Hippocampal formation (tissue), 2 donors: ENCODE measurements at regions not wholly inside any gene's neighbourhood (a gene's known extent, or its start where the extent isn't known, plus 50 kb on each side); places are given as distances from the start of the nearest gene placed in this dataset.

Experiments used
- DNase-seq, 2 donors: peaks; one replicate each; lab custom pipeline; 2025; lab: John Stamatoyannopoulos, UW

DNA sequence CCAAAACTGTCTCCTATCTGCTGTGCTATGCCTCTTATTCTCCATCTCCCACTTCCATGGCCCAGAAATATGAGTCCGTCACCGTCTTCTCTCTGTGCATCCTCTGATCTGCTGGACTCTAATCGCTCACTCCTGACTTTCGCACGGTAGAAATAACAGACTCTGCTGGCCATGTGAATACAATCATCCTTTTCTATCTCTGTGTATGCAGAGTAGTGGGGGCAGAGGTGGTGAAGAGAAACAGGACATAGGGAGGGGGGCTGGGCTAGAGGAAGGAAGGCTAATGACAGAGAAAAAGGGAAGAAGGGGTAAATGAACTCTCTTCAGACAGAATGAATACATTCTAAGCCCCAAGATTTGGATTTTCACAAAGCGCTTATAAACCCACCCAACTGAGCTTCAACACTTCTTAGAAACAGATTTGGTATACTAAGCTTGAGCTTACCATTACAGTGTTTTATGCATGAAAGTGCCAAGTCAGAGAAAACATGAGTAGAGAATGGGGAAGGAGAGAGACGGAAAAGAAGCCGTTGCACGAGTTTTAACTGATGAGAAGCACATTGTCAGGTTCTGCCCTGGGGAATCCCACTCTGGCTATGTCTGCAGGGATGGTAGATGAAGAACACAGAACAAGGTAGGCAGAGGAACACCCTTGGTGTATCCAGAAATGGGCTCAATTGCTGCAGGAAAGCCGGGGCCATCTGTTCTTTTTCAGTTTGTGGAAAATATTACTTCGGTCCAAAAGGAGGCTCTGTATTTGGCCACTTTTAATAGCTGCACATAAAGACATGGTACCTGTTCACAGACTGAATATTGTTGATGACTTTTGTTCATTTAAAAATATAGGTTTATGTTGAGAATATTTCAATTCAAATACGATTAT lies 324.7 kb downstream of the ETS1 start:
- DNase-seq: no peak

GRCh38 chr11:128261011-128261421 lies 326.3 kb downstream of the ETS1 start:
- DNase-seq: no peak

- no peak for DNase-seq
Observed at GRCh38 chr11:128260398-128260797, 327.0 kb downstream of the ETS1 start.

DNA sequence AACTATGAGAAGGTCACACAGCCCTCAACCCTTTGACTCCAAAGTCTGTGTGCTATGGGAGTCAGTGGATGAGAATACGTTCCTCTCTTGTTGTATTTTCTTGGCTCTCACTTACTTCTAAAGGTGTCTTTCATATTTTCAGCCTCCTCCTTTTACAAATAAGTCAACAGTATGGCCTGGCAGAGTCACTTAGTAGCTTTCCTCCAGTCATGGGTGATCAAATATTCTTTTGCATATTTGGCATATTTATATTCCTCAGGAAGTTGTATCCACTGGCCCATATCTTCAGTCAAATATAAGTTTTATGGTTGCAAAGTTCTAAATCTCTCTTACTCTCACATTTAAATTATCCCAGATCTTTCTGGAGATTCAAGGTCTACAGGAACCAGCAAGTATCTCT lies 327.5 kb downstream of the ETS1 start:
- DNase-seq: no peak

GRCh38 chr11:128254941-128255340 lies 332.4 kb downstream of the ETS1 start:
- DNase-seq: no peak

- DNase-seq: no peak
Observed at GRCh38 chr11:128251140-128251539, 336.2 kb downstream of the ETS1 start.

DNA sequence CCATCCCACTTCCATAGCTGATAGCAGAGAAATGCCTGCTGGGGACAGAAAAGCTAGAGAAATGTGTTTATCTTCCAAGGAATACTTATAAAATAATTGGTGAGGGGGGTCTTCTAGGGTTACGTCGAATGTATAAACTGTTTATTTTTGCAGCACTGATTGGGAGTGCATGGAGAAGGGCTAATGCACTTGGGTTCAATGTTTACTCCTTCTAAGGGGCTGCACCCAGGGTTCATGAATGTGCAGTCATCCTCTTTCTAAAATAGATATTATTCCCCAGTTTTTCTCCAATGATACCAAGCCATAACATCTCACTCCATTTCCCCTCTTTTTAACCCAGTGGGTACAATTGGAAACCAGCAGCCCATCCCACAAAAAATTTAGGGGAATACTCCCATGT lies 336.9 kb downstream of the ETS1 start:
- no peak for DNase-seq

GRCh38 chr11:128246810-128247594 lies 340.4 kb downstream of the ETS1 start:
- DNase-seq: no peak

DNA sequence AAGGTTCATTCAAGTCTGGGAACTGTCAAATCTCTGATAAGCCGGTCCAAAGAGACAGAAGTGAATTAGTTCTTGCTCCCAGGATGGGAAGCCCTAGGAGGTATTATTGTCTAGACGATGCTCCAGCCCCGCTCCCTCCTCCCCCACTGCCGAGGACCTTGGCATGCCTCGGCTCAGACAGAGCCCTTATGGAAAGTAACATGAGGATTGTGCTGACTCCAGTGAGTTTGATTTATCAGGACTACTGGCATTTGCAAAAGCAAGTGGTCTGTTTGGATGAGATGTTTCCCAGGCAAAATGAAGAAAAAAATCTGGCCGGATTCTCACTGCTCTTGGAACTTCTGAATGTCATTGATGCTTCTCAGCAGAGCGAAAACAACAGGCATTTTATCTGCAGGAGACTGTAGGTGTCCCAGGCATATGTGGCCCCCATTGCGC lies 341.0 kb downstream of the ETS1 start:
- no peak for DNase-seq

DNA sequence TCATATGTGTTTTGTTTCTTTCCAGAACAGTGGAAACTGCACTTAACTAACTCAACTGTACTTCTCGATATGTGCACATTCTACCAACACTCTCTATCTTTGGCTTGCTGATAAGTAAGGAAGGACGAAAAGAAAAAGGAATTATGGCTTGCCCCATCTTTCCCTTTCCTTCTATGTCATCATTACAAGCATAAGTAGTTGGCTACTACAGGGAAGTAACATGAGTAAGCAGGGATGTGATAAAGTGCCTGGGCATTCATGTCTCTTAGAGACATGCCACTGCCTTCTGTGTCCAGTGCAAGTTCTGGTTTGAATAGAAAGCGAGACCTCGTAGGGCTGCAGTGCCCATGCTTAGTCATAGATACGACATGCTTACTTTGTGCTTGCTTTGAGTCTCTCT lies 342.5 kb downstream of the ETS1 start:
- no peak for DNase-seq

DNA sequence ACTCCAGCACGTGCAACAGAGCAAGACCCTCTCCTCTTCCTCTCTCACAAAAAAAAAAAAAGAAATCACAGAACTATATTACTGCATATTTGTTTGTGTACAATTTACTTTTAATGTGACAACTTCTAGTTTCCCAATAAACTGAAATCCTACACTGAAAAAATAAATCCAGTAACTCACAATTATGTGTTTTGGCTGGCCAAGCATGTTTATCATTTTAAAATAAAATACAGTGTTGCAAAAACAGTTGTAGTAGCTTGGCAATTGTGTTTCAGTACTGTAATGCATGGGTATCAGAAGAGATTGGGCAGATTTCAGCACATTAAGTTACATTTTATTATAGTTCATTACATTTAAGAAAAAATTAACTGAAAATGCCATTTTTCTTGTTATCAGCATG lies 344.9 kb downstream of the ETS1 start:
- DNase-seq: no peak

DNA sequence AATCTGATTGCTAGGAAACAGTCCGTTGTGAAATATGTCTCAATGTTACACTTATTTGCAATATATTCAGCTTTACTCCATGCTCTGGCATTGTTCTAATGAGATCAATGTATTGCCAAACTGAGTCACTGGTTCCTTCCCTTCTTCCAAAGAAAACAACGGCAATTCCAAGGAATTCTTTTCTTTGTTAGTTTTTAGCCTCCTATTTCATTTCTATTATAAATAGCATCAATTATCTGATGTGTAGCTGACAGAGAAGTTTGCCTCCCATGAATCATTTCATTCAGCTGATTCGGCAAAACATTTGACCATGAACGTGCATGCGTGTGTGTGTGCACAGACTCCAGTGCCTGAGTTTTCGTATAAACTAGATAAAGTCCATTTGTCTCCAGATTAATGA lies 346.8 kb downstream of the ETS1 start:
- no peak for DNase-seq

DNA sequence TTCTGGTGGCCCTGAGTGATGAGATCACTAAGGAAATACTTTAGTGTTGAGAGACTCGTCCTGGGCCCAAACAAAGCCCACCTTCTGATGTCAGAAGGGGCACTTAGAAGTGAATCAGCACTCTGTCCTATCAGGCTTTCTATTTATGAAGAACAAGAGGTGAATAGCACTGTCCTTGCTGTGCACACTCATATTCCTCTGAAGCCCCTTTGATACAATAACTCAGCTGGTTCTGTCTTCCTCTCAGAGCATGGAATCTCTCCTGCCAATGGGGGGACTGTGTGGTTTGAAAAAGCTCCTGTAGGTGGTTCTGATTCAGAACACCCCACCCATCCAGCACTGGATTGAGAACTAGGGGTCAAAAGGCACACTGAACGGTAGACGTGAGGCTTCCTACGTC lies 348.1 kb downstream of the ETS1 start:
- DNase-seq: no peak

GRCh38 chr11:128238521-128239265 lies 348.7 kb downstream of the ETS1 start:
- no peak for DNase-seq

- DNase-seq: no peak
Observed at GRCh38 chr11:128236506-128237498, 350.6 kb downstream of the ETS1 start.

DNA sequence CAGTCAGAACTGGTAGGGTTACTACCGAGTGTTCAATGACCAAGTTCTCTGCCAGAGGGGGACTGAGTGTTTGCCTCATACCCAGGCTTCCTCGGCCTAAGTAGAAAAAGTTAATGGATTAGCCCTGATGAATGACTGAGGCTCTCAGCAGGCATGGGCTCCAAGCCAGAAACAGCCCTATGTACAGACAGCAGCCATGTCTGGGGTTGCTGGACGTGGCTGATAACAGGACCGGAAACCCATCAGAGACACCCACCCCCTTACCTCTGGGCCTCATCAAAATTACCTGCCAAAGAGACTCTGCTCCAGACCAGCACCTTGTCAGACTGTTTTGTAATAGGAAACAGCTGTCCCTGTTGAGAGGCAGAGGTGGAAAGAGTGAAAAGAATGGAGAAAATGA lies 351.4 kb downstream of the ETS1 start:
- no peak for DNase-seq

DNA sequence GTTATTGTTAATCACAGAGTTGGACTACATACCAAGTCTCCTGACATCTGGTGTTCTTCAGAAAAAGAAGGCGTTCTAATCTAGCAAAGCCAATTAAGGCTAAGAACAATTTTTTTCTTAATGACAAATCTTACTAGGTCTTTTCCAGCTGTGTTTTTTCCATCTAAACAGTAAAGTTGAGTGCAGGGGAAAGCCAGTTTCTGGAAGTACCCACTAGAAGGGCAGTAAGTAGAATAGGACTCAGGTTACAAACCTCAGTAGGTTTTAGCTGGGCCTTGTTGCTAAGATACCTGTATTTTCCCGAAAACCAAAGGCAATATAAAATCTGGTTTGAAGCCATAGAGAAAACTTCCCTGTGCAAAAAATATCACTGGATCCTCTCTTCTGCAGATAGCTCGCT lies 351.9 kb downstream of the ETS1 start:
- DNase-seq: no peak

- DNase-seq: no peak
Observed at GRCh38 chr11:128234143-128234542, 353.2 kb downstream of the ETS1 start.

DNA sequence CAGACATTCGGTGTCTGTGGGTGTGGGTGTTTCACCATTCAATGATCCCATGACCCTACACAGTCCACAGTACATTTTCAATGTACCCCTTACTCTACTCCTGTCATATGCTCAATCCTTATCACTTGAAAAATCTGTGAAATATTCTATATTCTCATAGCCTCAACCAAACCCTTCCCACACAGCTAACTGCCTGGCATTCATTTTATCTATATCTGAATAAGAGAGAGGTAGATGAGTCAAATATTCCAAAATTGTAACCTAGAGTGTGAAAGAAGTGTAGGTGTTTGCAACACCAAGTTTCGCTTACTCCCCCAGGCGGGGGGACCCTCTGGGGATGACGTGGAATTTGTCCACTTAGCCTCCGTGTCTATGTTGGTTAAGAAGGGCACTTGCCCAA lies 354.8 kb downstream of the ETS1 start:
- no peak for DNase-seq

- DNase-seq: no peak
Observed at GRCh38 chr11:128231845-128232410, 355.4 kb downstream of the ETS1 start.

- no peak for DNase-seq
Observed at GRCh38 chr11:128227466-128227865, 359.9 kb downstream of the ETS1 start.
